Testis (tissue), 2 donors: ENCODE measurements at regions not wholly inside any gene's neighbourhood (a gene's known extent, or its start where the extent isn't known, plus 50 kb on each side); places are given as distances from the start of the nearest gene placed in this dataset.

Experiments
- DNase-seq: peaks from one replicate; pipeline ENCODE4 v3.0.0-alpha.2; 2019
- H3K27ac ChIP-seq, 2 donors: fragments of 200-600 bp; sonication (generic); one replicate each; pipeline ENCODE4 v1.5.1; 2019
- H3K27me3 ChIP-seq: fragments of 200-600 bp; sonication (generic); one replicate; pipeline ENCODE4 v1.5.1; 2019
- H3K36me3 ChIP-seq: fragments of 200-600 bp; sonication (generic); one replicate; pipeline ENCODE4 v1.5.1; 2017; ENCODE audit warnings: low read depth; ENCODE audit errors: missing control alignments
- H3K4me1 ChIP-seq: fragments of 200-600 bp; sonication (generic); one replicate; pipeline ENCODE4 v1.5.1; 2019
- H3K4me3 ChIP-seq, 2 donors: fragments of 200-600 bp; sonication (generic); one replicate each; pipeline ENCODE4 v1.5.1; 2017 to 2019
- H3K9me3 ChIP-seq: fragments of 200-600 bp; sonication (generic); one replicate; pipeline ENCODE4 v1.5.1; 2017
- POLR2A ChIP-seq: fragments of 450-650 bp; IDR thresholded peaks from one replicate; pipeline ENCODE4 v1.6.1; 2017; ENCODE audit warnings: antibody characterized with exemption, mild to moderate bottlenecking, moderate library complexity
- WGBS, 2 donors: methylation state at CpG; one replicate each; pipeline ENCODE4 v1.1.5; 2018; 5-methylcytosine and 5-hydroxymethylcytosine counted together
- intact Hi-C: fragments of 100-400 bp; cut with DNase I; formaldehyde crosslinking; loops from one replicate; pipeline ENCODE4 v1.15.1; 2023; ENCODE audit warnings: low total_unique reads
- TF ChIP-seq, protein P1 (sequence below), 3 experiments: fragments of 450-650 bp in 2 of 3; fragments of 200-600 bp in 1 of 3; sonication (generic) in 1 of 3; IDR thresholded peaks; one replicate each; pipeline ENCODE4 v1.5.1; 2016 to 2019; ENCODE audit warnings: antibody characterized with exemption in 3 of 3, mild to moderate bottlenecking in 2 of 3, moderate library complexity in 1 of 3

DNA sequence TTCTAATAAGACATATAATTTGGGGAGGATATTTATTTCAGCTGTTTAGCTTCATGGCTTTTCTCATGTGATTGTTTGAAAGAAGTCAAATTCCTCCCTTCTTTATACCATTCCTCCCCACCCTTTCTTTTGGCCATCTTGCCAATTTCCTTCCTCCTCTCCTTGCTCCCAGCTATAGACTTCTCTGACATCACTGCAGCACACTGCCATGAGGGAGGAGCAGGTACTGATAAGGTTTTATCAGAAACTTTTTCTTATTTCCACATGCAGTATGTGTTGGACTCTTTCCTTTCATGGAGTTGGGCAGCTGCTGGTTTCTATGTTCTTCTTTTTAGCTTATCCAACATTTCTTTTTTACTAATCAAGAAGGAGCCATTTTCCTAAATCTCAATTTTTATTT is 481.7 kb upstream of the NR3C2 start:
- Histone ChIP-seq H3K4me3 (no peak overlapping the region), H3K36me3 (no peaks in the 10 kb centered on the region), H3K9me3 (no peaks in the 10 kb centered on the region), H3K27me3 (no peaks in the 10 kb centered on the region), H3K27ac (no peak overlapping the region), H3K4me1 (no peaks in the 10 kb centered on the region)
- TF ChIP-seq, protein P1, sequence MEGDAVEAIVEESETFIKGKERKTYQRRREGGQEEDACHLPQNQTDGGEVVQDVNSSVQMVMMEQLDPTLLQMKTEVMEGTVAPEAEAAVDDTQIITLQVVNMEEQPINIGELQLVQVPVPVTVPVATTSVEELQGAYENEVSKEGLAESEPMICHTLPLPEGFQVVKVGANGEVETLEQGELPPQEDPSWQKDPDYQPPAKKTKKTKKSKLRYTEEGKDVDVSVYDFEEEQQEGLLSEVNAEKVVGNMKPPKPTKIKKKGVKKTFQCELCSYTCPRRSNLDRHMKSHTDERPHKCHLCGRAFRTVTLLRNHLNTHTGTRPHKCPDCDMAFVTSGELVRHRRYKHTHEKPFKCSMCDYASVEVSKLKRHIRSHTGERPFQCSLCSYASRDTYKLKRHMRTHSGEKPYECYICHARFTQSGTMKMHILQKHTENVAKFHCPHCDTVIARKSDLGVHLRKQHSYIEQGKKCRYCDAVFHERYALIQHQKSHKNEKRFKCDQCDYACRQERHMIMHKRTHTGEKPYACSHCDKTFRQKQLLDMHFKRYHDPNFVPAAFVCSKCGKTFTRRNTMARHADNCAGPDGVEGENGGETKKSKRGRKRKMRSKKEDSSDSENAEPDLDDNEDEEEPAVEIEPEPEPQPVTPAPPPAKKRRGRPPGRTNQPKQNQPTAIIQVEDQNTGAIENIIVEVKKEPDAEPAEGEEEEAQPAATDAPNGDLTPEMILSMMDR (IDR thresholded peaks at IDR 0.05): no peak
- TF ChIP-seq POLR2A: no peak
- DNase-seq: no peak
- intact Hi-C loops: no loop called here

DNA sequence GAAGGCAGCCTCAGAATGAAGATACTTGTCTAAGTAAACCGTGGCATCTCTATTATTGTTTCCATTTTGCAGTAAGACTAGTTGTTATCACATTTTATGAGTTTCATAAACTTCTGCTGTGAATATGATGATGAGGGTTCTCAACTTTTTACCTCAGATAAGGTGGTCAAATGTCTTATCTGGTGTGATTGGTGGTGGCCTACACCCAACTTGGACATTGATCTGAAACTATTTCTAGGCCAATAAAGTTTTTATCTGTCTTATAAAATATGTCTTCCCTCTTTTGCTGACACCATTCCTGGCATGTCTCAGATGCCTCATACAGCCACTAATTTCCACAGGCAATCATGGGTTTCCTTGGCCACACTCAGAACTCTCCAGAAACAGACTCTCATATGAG is 480.3 kb upstream of the NR3C2 start:
- Histone ChIP-seq H3K36me3 (no peaks in the 10 kb centered on the region), H3K9me3 (no peaks in the 10 kb centered on the region), H3K27me3 (no peaks in the 10 kb centered on the region), H3K4me1 (no peaks in the 10 kb centered on the region), H3K4me3 (no peak overlapping the region), H3K27ac (no peak overlapping the region)
- no peak for TF ChIP-seq POLR2A
- TF ChIP-seq, protein P1 (IDR thresholded peaks at IDR 0.05): no peak
- 90 to 94% methylated on average over 1 of the region's 1 CpG for WGBS, 2 donors
- no peak for DNase-seq
- intact Hi-C loops: no loop called here

DNA sequence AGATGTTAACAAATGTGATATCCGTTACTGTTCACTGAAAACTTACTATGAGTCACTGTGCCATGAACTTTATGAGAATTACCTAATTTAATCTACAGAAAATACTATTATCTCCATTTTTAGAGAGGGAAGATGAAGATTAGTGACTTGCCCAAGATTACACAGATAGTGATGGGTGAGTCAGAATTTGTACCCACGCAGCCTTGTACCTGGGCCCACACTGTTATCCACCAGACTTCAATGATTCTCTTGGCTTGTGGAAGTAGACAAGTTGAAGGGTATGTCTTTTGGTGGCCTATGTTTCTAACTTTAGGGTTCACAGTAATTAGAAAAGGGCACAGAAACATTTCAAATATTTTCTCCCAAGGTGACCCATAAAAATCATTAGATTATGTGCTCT is 472.5 kb upstream of the NR3C2 start:
- DNase-seq: no peak
- no peaks in the 10 kb centered on the region for H3K9me3 ChIP-seq
- H3K36me3 ChIP-seq: no peaks in the 10 kb centered on the region
- no peaks in the 10 kb centered on the region for H3K4me1 ChIP-seq
- H3K27ac ChIP-seq: no peak overlapping the region
- TF ChIP-seq POLR2A: no peak
- TF ChIP-seq, protein P1 (IDR thresholded peaks at IDR 0.05): no peak
- WGBS, 2 donors: 90 to 92% methylated on average over 2 of the region's 2 CpGs
- H3K27me3 ChIP-seq: no peaks in the 10 kb centered on the region
- no peak overlapping the region for H3K4me3 ChIP-seq
- intact Hi-C loops: no loop called here

- Histone ChIP-seq H3K4me1 (no peaks in the 10 kb centered on the region), H3K27ac (no peak overlapping the region), H3K36me3 (no peaks in the 10 kb centered on the region), H3K9me3 (no peaks in the 10 kb centered on the region), H3K4me3 (no peak overlapping the region), H3K27me3 (no peaks in the 10 kb centered on the region)
- DNase-seq: no peak
- 93 to 97% methylated on average over 10 of the region's 10 CpGs for WGBS, 2 donors
- intact Hi-C loops: no loop called here
- TF ChIP-seq, protein P1 (IDR thresholded peaks at IDR 0.05): no peak
These were observed 472.1 kb upstream of the NR3C2 start for GRCh38 chr4:148914301-148914700.

DNA sequence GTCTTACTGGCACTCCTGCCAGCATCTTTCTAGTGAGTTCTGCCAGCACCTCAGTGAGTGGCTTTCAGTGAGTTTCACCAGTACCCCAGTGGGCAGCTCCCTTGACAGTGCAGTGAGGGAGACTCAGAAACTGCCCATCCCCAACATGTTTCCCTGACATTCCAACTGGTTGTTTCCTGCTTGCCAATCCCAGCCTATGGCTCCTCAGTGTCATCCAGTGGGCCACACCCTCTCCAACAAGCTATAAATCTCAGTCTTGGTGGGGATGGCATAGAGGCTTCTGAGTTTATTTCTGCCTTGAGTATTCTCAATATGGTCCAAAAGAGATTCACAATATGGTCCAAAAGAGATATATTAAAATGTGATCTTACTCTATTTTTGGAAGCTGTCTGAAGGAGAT is 461.2 kb upstream of the NR3C2 start:
- Histone ChIP-seq H3K27ac (no peak overlapping the region), H3K4me3 (no peak overlapping the region), H3K27me3 (no peaks in the 10 kb centered on the region), H3K36me3 (no peaks in the 10 kb centered on the region), H3K4me1 (no peaks in the 10 kb centered on the region), H3K9me3 (no peaks in the 10 kb centered on the region)
- no peak for DNase-seq
- intact Hi-C loops: no loop called here
- TF ChIP-seq, protein P1 (IDR thresholded peaks at IDR 0.05): no peak
- TF ChIP-seq POLR2A: no peak
